ENCODE measurements at regions not wholly inside any gene's neighbourhood (a gene's known extent, or its start where the extent isn't known, plus 50 kb on each side); places are given as distances from the start of the nearest gene placed in this dataset.

- no peak for TF ChIP-seq CTCF (IDR thresholded peaks at IDR 0.05 in 2 of 3, conservative IDR thresholded peaks at IDR 0.05 in 1 of 3; ENCODE audit: borderline replicate concordance in 1 of 3, insufficient read depth in 1 of 3, low read depth in 2 of 3, low read length in 2 of 3)
- no peak for TF ChIP-seq REST (IDR thresholded peaks at IDR 0.05; ENCODE audit: low read depth)
- no peak for TF ChIP-seq ATF3 (IDR thresholded peaks at IDR 0.05)
- no peak for TF ChIP-seq MAX (IDR thresholded peaks at IDR 0.05)
- no peak for TF ChIP-seq SRF (IDR thresholded peaks at IDR 0.05; ENCODE audit: low read depth)
- TF ChIP-seq POLR2A (IDR thresholded peaks at IDR 0.05; ENCODE audit: borderline replicate concordance, extremely low read depth, insufficient read depth, insufficient read length): no peak
- no peak for TF ChIP-seq EZH2phosphoT487 (IDR thresholded peaks at IDR 0.05; ENCODE audit: borderline replicate concordance)
- TF ChIP-seq RAD21 (IDR thresholded peaks at IDR 0.05; ENCODE audit: low read depth): no peak
- TF ChIP-seq SP1 (IDR thresholded peaks at IDR 0.05; ENCODE audit: low read depth): no peak
- no peak for TF ChIP-seq CEBPB (IDR thresholded peaks at IDR 0.05; ENCODE audit: low read depth)
- no peak for TF ChIP-seq EGR1 (IDR thresholded peaks at IDR 0.05; ENCODE audit: low read depth)
Measured at GRCh38 chr12:116633476-116633875, 74.3 kb downstream of the MAP1LC3B2 start.
